GM12878 (cell line): ENCODE measurements at regions not wholly inside any gene's neighbourhood (a gene's known extent, or its start where the extent isn't known, plus 50 kb on each side); places are given as distances from the start of the nearest gene placed in this dataset.

Experiments
- BACH1 ChIP-seq: fragments of 450-650 bp; IDR thresholded peaks from 2 replicates; pipeline ENCODE4 v1.6.1; 2017; ENCODE audit warnings: mild to moderate bottlenecking, borderline replicate concordance
- CBX5 ChIP-seq: sonication (generic); IDR thresholded peaks from 2 replicates; pipeline ENCODE4 v1.6.1; 2016; ENCODE audit warnings: low read depth, moderate library complexity, mild to moderate bottlenecking, inconsistent platforms
- FOXM1 ChIP-seq: IDR thresholded peaks from 2 replicates; pipeline ENCODE4 v1.6.1; 2012; ENCODE audit warnings: low read depth, mild to moderate bottlenecking, inconsistent platforms, low read length, moderate library complexity
- TARDBP ChIP-seq: IDR thresholded peaks from 2 replicates; pipeline ENCODE4 v1.6.1; 2016; ENCODE audit warnings: borderline replicate concordance
- TCF3 ChIP-seq: IDR thresholded peaks from 2 replicates; pipeline ENCODE4 v1.6.1; 2012; ENCODE audit warnings: low read depth, mild to moderate bottlenecking, low read length, borderline replicate concordance; ENCODE audit not compliant: insufficient read depth
- TF ChIP-seq, protein P1 (sequence below), 3 experiments: IDR thresholded peaks in 2 of 3; conservative IDR thresholded peaks in 1 of 3; 2 replicates each; pipeline ENCODE4 v1.5.1; 2011; ENCODE audit warnings: low read depth in 3 of 3, low read length in 3 of 3, mild to moderate bottlenecking in 3 of 3, control low read depth in 2 of 3, moderate library complexity in 2 of 3, inconsistent platforms in 1 of 3, mixed read lengths in 1 of 3; ENCODE audit not compliant: control insufficient read depth in 2 of 3, insufficient read depth in 1 of 3; ENCODE audit errors: extremely low read depth in 1 of 3
- TF ChIP-seq, protein P2 (sequence below): IDR thresholded peaks from 2 replicates; pipeline ENCODE4 v1.6.1; 2012; ENCODE audit warnings: low read depth, low read length, improper control_type of control experiment

DNA sequence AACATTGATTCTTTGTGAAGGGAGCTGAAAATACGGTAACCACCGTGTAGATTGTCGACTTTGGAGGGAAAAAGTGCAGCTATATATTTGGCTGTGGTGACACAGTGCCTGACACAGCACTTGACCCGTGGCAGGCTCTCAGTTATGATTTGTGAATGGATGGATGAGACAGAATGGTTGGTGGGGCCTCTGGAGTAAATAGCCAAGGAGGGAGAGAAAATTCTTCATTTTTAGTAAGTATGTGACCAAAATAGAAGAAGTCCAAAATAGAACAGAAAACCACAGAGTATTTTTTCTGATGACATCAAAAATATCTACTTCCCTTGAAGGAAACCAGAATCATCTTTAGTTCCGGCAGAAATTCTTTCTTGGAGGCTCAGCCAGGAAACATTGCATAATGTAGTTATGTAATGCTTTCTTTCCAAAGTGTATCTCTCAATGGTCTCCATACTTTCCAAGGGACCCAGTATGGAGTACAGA, 82.0 kb upstream of the WSCD2 start:
- no peak for TF ChIP-seq TARDBP
- TF ChIP-seq, protein P1, sequence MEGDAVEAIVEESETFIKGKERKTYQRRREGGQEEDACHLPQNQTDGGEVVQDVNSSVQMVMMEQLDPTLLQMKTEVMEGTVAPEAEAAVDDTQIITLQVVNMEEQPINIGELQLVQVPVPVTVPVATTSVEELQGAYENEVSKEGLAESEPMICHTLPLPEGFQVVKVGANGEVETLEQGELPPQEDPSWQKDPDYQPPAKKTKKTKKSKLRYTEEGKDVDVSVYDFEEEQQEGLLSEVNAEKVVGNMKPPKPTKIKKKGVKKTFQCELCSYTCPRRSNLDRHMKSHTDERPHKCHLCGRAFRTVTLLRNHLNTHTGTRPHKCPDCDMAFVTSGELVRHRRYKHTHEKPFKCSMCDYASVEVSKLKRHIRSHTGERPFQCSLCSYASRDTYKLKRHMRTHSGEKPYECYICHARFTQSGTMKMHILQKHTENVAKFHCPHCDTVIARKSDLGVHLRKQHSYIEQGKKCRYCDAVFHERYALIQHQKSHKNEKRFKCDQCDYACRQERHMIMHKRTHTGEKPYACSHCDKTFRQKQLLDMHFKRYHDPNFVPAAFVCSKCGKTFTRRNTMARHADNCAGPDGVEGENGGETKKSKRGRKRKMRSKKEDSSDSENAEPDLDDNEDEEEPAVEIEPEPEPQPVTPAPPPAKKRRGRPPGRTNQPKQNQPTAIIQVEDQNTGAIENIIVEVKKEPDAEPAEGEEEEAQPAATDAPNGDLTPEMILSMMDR (IDR thresholded peaks at IDR 0.05 in 2 of 3, conservative IDR thresholded peaks at IDR 0.05 in 1 of 3; ENCODE audit: control insufficient read depth in 2 of 3, extremely low read depth in 1 of 3, insufficient read depth in 1 of 3, low read depth in 3 of 3, low read length in 3 of 3): no peak
- TF ChIP-seq FOXM1: no peak
- TF ChIP-seq BACH1: no peak
- TF ChIP-seq, protein P2, sequence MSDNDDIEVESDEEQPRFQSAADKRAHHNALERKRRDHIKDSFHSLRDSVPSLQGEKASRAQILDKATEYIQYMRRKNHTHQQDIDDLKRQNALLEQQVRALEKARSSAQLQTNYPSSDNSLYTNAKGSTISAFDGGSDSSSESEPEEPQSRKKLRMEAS: no peak
- no peak for TF ChIP-seq CBX5
- TF ChIP-seq TCF3: no peak
